CD4-positive, alpha-beta T cell treated with Interleukin-17A for 1 hour (primary cell): ENCODE measurements at regions not wholly inside any gene's neighbourhood (a gene's known extent, or its start where the extent isn't known, plus 50 kb on each side); places are given as distances from the start of the nearest gene placed in this dataset.
A peak's percentile ranks its signal among the peaks of the same experiment; 100 is the strongest.

ENCODE experiments used
- DNase-seq: peaks from one replicate; pipeline ENCODE4 v3.0.0-alpha.2; 2020

- no peak for DNase-seq
Measured at GRCh38 chr2:147398301-147398700, 446.5 kb upstream of the ACVR2A start.

GRCh38 chr2:147396890-147397289, 447.9 kb upstream of the ACVR2A start:
- no peak for DNase-seq

- DNase-seq, result no peak
Measured at GRCh38 chr2:147394179-147394790, 450.5 kb upstream of the ACVR2A start.

GRCh38 chr2:147392180-147392579, 452.6 kb upstream of the ACVR2A start:
- DNase-seq, result no peak

- no peak for DNase-seq
Measured at GRCh38 chr2:147390475-147390874, 454.4 kb upstream of the ACVR2A start.

GRCh38 chr2:147389218-147389617, 455.6 kb upstream of the ACVR2A start:
- DNase-seq, result no peak

- no peak for DNase-seq
Measured at GRCh38 chr2:147388217-147388616, 456.6 kb upstream of the ACVR2A start.

- no peak for DNase-seq
Measured at GRCh38 chr2:147386284-147386683, 458.5 kb upstream of the ACVR2A start.

GRCh38 chr2:147385600-147385999, 459.2 kb upstream of the ACVR2A start:
- DNase-seq, result no peak

- DNase-seq, result no peak
Measured at GRCh38 chr2:147384659-147385058, 460.2 kb upstream of the ACVR2A start.

GRCh38 chr2:147382322-147382948, 462.4 kb upstream of the ACVR2A start:
- DNase-seq, result no peak

- DNase-seq, result no peak
Measured at GRCh38 chr2:147378403-147378802, 466.4 kb upstream of the ACVR2A start.

- no peak for DNase-seq
Measured at GRCh38 chr2:147375073-147375472, 469.8 kb upstream of the ACVR2A start.

GRCh38 chr2:147374423-147374811, 470.4 kb upstream of the ACVR2A start:
- DNase-seq, result no peak

- DNase-seq, result no peak
Measured at GRCh38 chr2:147373800-147374422, 470.9 kb upstream of the ACVR2A start.

GRCh38 chr2:147368306-147368705, 476.5 kb upstream of the ACVR2A start:
- DNase-seq, result no peak

GRCh38 chr2:147366279-147366678, 478.6 kb upstream of the ACVR2A start:
- DNase-seq, result no peak

GRCh38 chr2:147365622-147366021, 479.2 kb upstream of the ACVR2A start:
- no peak for DNase-seq

GRCh38 chr2:147364597-147364996, 480.2 kb upstream of the ACVR2A start:
- peak; percentile 42 for DNase-seq

GRCh38 chr2:147363181-147363580, 481.6 kb upstream of the ACVR2A start:
- DNase-seq, result no peak

- DNase-seq, result no peak
Measured at GRCh38 chr2:147358375-147358774, 486.5 kb upstream of the ACVR2A start.

GRCh38 chr2:147356157-147356556, 488.7 kb upstream of the ACVR2A start:
- DNase-seq, result peak; percentile 4

GRCh38 chr2:147355706-147356105, 489.1 kb upstream of the ACVR2A start:
- no peak for DNase-seq

GRCh38 chr2:147353072-147353381, 491.8 kb upstream of the ACVR2A start:
- DNase-seq, result no peak
